ENCODE measurements at regions not wholly inside any gene's neighbourhood (a gene's known extent, or its start where the extent isn't known, plus 50 kb on each side); places are given as distances from the start of the nearest gene placed in this dataset.

- TF ChIP-seq CTCF (conservative IDR thresholded peaks at IDR 0.05; ENCODE audit: low read length) (no peak), EZH2phosphoT487 (IDR thresholded peaks at IDR 0.05; ENCODE audit: borderline replicate concordance, low read depth, low read length) (no peak)
These were observed 322.3 kb downstream of the GBE1 start for GRCh38 chr3:81439108-81439507.
